RPMI8226 (cell line): ENCODE measurements at regions not wholly inside any gene's neighbourhood (a gene's known extent, or its start where the extent isn't known, plus 50 kb on each side); places are given as distances from the start of the nearest gene placed in this dataset.
"Not testable (repeated sequence)": the region's sequence is repeated elsewhere in the genome, so short reads cannot be mapped to it uniquely, and the experiment has no call there.

Experiments used
- DNase-seq: peaks from one replicate; pipeline ENCODE4 v3.0.0-alpha.2; 2015

- not testable (repeated sequence) for DNase-seq
These were observed 339.6 kb downstream of the ADGRD1 start for GRCh38 chr12:131293071-131294015.

GRCh38 chr12:131294716-131295115, 341.0 kb downstream of the ADGRD1 start:
- not testable (repeated sequence) for DNase-seq

GRCh38 chr12:131295117-131295516, 341.4 kb downstream of the ADGRD1 start:
- DNase-seq = not testable (repeated sequence)

GRCh38 chr12:131295559-131295958, 341.9 kb downstream of the ADGRD1 start:
- DNase-seq = not testable (repeated sequence)

DNA sequence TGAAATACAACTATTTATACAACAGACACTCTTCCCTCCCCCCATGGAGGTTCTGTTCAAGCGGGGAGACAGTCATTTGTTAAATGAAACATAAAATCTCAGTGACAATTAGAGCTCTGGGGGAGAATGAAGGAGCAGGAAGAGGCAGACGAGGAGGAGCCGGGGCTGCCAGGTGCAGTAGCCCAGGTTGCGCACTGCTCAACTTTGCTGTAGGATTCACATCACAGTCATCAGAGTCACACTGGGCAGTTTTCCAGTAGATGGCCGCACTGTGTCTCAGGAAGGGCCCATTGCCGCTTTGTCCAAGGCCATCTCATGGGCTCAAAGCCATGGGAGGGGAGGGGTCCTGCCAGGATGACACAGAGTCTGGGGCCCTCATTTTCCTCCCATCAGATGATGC, 342.4 kb downstream of the ADGRD1 start:
- DNase-seq = not testable (repeated sequence)

- not testable (repeated sequence) for DNase-seq
These were observed 342.9 kb downstream of the ADGRD1 start for GRCh38 chr12:131296651-131297050.

- not testable (repeated sequence) for DNase-seq
These were observed 345.0 kb downstream of the ADGRD1 start for GRCh38 chr12:131298526-131299369.

DNA sequence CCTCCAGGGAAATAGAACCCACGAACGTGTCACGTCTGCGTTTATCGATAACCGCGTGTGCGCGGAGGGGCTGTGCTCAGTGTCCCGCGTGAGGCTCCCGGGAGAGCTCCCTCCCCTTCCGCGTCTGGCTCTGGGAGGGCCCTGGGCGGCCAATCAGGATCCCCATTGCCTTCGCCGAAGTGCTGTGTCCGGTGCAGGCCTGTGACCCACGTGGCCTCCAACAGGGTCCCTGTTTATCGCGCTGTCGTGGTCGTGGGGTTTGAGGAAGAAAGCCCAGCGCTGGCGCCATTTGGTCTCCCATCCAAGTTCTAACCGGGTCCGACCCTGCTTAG, 345.6 kb downstream of the ADGRD1 start:
- not testable (repeated sequence) for DNase-seq

DNA sequence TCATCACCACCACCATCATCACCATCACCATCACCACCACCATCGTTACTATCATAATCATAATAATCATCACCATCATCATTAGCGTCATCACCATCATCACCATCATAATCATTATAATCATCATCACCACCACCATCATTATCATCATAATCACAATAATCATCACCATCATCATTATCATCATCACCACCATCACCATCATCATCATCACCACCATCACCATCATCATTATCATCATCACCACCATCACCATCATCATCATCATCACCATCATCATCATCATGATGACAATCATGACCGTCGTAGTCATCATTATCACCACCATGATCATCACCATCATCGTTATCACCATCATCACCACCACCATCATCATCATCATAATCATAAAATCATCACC, 349.9 kb downstream of the ADGRD1 start:
- not testable (repeated sequence) for DNase-seq

DNA sequence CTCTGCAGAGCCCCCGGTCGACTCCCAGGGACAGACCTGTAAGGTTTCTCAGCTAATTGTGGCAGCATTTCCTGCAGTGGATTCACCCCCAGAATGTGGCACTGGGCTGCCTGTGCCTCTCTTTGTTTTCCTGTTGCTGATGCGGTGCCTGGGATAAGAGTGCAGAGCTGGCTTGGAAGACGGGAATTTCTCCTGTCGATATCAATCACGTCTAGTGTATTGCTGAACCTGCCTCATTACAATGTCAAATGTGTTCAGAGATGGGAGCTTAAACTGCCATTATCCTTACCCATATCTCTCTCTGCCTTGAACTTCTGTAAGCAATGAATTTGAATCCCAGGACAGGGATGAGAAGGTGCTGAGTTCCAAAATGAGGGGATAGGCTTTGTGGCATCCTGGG, 350.9 kb downstream of the ADGRD1 start:
- not testable (repeated sequence) for DNase-seq

- DNase-seq = no peak
These were observed 356.0 kb downstream of the ADGRD1 start for GRCh38 chr12:131309700-131310099.

- DNase-seq = not testable (repeated sequence)
These were observed 356.7 kb downstream of the ADGRD1 start for GRCh38 chr12:131310227-131310969.

DNA sequence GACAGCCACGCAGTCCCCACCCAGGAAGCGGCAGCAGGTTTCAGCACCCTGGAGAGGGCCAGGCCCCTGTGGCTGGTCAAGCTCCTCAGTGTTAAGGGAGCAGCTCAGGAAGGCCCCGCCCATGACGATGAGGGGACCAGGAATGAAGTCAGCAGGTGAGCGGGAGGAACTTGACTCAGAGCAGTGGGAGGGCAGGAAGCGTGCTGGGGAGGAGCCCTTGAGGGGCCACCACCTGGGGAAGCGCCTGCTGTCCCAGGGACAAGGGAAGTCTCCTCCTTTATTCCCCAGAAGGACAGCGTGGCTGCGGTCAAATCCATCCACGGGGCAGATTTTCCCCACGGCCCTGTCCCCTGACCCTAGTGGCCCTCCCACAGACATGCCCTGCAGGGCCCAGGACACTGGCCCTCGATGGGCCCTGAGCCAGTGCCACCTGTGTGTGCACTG, 357.6 kb downstream of the ADGRD1 start:
- not testable (repeated sequence) for DNase-seq

DNA sequence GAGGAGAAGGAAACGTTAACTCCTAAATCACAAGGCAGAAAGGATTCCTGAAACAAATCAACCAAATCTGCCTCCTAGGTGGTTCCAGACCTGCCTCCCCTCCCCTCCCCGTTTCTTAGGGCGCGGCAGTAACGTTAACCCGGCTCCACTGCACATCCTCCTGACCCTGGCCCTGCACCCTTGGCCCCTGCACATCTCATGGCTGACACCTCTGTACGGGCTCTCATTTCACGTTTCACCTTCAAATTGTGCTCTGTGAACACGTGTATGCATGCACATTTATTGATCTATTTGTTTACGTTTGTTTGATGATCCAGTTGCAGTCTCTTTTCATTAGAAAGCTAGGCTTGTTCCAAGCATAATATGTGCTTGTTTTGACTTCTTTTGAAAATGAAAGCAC, 358.1 kb downstream of the ADGRD1 start:
- DNase-seq = no peak

DNA sequence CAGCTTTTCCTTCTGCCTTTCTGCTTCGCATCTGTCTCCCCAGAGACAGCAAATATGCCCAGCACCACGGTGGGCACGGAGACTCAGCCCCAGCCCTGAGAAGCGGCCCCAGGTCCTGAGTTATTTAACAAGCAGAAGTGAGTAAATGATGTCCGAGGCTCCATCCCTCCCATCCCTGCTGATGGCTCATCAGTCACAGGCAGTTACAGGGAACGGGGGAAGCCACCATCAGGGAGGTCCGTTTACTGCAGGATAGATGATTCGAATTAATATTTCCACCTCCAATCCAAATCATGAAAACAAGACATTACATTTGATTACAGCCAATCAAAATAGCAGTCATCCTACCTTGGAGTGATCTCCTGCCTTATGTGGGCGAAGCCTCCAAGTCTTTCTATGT, 358.7 kb downstream of the ADGRD1 start:
- not testable (repeated sequence) for DNase-seq

DNA sequence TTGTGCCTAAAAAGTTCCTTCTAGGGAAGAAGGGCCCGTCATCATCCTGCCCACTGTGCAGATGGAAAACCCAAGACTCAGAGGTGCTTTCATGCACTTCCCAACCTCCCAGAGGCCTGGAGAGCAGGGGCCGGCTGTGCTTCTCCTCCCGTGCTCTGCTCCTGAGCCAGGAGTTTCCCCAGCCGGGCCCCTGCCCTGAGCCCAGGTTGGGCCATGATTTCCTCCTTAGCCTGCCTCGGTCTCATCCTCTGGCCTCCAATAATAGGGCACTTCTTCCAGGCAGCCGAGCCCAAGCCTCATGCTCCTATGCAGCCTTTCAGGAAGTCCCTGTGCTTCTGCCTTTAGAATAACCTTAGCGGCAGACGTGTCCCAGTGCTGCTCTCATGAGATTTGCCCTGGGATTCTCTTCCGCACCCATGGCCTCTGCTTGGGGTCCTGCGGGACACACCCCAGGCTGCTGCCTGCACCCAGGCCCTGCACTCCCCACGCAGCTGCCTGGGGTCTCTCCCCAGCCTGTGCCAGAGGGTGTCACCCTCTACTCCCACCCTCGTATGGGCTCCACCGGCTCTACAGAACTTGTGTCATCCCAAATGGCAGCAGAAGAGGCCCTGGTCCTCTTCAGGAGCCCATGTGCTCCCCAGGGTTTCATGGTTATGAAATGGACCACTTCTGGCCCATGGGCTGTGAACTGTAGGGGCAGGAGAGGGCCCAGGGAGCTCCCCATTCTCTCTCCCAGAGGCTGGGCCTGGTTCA, 359.3 kb downstream of the ADGRD1 start:
- DNase-seq = no peak

- no peak for DNase-seq
These were observed 359.9 kb downstream of the ADGRD1 start for GRCh38 chr12:131313635-131314034.

DNA sequence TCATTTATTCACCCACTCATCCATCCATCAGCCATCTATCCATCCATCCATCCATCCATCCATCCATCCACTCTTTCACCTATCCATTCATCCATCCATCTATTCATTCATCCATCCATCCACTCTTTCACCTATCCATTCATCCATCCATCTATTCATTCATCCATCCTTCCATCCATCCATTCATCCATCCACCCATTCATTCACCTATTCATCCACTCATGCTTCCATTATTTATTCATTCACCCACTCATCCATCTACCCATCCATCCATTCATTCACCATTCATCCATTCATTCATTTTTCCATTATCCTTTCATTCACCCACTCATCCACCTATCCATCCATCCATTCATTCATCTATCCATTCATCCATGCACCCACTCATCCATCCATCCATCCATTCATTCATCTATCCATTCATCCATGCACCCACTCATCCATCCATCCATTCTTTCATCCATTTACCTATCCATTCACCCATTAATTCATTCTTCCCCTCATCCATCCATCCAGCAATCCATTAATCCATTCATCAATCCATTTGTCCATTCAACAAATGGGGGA, 360.9 kb downstream of the ADGRD1 start:
- no peak for DNase-seq

DNA sequence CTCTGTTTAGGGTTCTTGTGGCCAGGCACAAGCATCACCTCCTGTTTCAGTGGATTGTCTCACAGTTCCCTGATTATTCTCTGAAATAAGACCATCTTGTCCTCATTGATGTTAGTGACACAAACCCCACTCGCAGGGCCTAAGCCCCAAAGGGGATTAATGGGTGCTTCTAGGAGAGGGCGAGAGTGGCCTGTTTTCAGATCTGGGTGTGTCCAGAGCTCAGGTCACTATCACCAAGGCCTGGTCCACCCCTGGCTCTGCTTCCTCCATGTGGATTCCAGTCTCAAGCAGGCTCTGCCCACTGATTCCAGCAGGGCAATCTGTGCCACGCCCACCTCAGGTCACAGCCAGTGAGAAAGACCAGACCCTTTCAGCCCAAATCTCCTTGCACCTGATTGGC, 361.9 kb downstream of the ADGRD1 start:
- DNase-seq = no peak

GRCh38 chr12:131316388-131316787, 362.7 kb downstream of the ADGRD1 start:
- DNase-seq = no peak

DNA sequence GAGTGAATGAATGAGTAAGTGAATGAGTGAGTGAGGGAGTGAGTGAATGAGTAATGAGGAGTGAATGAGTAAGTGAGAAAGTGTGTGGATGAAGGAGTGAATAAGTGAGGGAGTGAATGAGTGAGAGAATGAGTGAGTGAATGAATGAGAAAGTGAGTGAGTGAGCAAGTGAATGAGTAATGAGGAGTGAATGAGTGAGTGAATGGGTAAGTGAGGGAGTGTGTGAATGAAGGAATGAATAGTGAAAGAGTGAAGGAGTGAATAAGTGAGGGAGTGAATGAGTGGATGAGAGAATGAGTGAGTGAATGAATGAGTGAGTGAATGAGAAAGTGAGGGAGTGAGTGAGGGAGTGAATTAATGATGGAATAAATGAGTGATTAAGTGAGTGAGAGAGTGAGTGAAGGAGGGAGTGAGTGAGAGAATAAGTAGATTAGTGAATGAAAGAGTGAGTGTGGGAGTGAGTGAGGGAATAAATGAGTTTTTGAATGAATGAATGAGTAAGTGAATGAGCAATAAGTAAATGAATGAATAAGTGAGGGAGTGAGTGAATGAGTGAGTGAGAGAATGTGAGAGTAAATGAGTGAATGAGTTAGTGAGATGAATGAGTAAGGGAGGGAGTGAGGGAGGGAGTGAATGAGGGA, 364.5 kb downstream of the ADGRD1 start:
- no peak for DNase-seq
